GM23248 (cell line): ENCODE measurements at regions not wholly inside any gene's neighbourhood (a gene's known extent, or its start where the extent isn't known, plus 50 kb on each side); places are given as distances from the start of the nearest gene placed in this dataset.
A peak's percentile ranks its signal among the peaks of the same experiment; 100 is the strongest.

Experiments
- DNase-seq: peaks from one replicate; pipeline ENCODE4 v3.0.0-alpha.2; 2015
- H2AFZ ChIP-seq: fragments of 200-600 bp; sonication (generic); 2 replicates; pipeline ENCODE4 v1.6.1; 2016; ENCODE audit warnings: antibody characterized with exemption
- H3F3A ChIP-seq: fragments of 200-600 bp; sonication (generic); 2 replicates; pipeline ENCODE4 v1.6.1; 2016; ENCODE audit warnings: mild to moderate bottlenecking, antibody characterized with exemption, mixed run types; ENCODE audit not compliant: insufficient read depth
- H3K27ac ChIP-seq: fragments of 200-600 bp; sonication (generic); 2 replicates; pipeline ENCODE4 v1.5.1; 2016; ENCODE audit warnings: mild to moderate bottlenecking
- H3K27me3 ChIP-seq: fragments of 200-600 bp; sonication (generic); replicated peaks from 2 replicates; pipeline ENCODE4 v1.6.1; 2016; ENCODE audit warnings: mild to moderate bottlenecking; ENCODE audit not compliant: insufficient read depth
- H3K36me3 ChIP-seq: fragments of 200-600 bp; sonication (generic); 2 replicates; pipeline ENCODE4 v1.6.1; 2016; ENCODE audit warnings: low read depth, mild to moderate bottlenecking
- H3K4me1 ChIP-seq: fragments of 200-600 bp; sonication (generic); 2 replicates; pipeline ENCODE4 v1.6.1; 2016; ENCODE audit warnings: mild to moderate bottlenecking; ENCODE audit not compliant: insufficient read depth
- H3K4me2 ChIP-seq: fragments of 200-600 bp; sonication (generic); one replicate; pipeline ENCODE4 v1.6.1; 2016; ENCODE audit warnings: mild to moderate bottlenecking; ENCODE audit not compliant: unreplicated experiment
- H3K4me3 ChIP-seq: fragments of 200-600 bp; sonication (generic); 2 replicates; pipeline ENCODE4 v1.5.1; 2016; ENCODE audit warnings: mild to moderate bottlenecking
- H3K79me2 ChIP-seq: fragments of 200-600 bp; sonication (generic); 2 replicates; pipeline ENCODE4 v1.6.1; 2016; ENCODE audit warnings: mild to moderate bottlenecking; ENCODE audit not compliant: insufficient read depth
- H3K9ac ChIP-seq: fragments of 200-600 bp; sonication (generic); 2 replicates; pipeline ENCODE4 v1.6.1; 2016; ENCODE audit warnings: mild to moderate bottlenecking
- H3K9me2 ChIP-seq: fragments of 200-600 bp; sonication (generic); 2 replicates; pipeline ENCODE4 v1.6.1; 2016; ENCODE audit warnings: mixed run types, mild to moderate bottlenecking, moderate library complexity; ENCODE audit not compliant: insufficient read depth
- H3K9me3 ChIP-seq: fragments of 200-600 bp; sonication (generic); one replicate; pipeline ENCODE4 v1.6.1; 2017; ENCODE audit warnings: low read depth
- H4K20me1 ChIP-seq: fragments of 200-600 bp; sonication (generic); 2 replicates; pipeline ENCODE4 v1.6.0; 2016; ENCODE audit not compliant: insufficient read depth
- EZH2 ChIP-seq: fragments of 200-600 bp; sonication (generic); IDR thresholded peaks from 2 replicates; pipeline ENCODE4 v1.6.1; 2018; ENCODE audit warnings: antibody characterized with exemption, mild to moderate bottlenecking; ENCODE audit not compliant: insufficient read depth, poor library complexity, severe bottlenecking
- EZH2phosphoT487 ChIP-seq: fragments of 200-600 bp; sonication (generic); IDR thresholded peaks from 2 replicates; pipeline ENCODE4 v1.6.1; 2018; ENCODE audit warnings: antibody characterized with exemption, moderate library complexity, mild to moderate bottlenecking, low read depth; ENCODE audit not compliant: insufficient read depth
- WGBS, 2 experiments: methylation state at CpG; one replicate each; pipeline ENCODE4 v1.1.6; 2015 to 2017; ENCODE audit warnings: low lambda C conversion rate in 2 of 2, low coverage in 1 of 2; ENCODE audit errors: missing lambda C conversion rate in 2 of 2; 5-methylcytosine and 5-hydroxymethylcytosine counted together
- in situ Hi-C: fragments of 300-500 bp; cut with MboI; formaldehyde crosslinking; loops from 2 replicates; pipeline ENCODE4 v1.15.0; 2020

DNA sequence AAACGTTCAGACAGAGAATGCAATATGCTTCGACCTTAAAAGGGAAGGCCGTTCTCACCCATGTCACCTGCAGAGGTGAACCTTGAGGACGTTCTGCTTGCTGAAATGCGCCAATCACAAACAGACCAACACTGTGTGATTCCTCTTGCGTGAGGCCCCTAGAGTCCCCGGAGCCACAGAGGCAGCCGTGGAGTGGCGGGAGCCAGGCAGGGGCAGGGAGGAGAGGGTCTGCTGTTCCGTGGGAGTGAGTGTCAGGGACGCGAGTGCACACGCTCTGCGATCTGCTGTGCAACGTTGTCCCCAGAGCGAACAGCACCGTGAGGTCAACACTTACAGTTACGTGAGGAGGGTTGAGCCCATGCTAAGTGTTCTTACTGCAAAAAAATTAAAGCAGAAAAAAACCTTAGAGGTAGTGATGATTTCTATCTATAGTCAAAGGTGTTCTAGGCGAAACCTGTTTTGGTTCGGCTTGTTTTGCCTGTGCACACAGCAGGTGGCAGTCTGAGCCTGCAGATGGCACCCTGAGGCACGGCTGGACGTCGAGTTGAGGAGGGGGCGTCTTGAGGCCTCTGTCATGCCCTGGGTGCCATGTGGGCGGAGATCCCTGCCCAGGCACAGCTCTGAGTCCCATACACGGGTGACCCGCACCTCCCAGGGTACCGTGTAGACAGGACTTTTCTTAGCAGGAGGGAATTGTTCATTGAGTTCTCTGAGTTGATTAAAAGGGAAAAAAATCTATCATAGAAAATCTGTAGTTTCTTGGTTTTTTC is 71.7 kb upstream of the FRMD1 start:
- 63% methylated on average over 28 of the region's 28 CpGs for WGBS, 2 experiments
- Histone ChIP-seq H3F3A (no peaks in the 10 kb centered on the region; the same call in 1 of the 2 replicates), H3K4me2 (no peak overlapping the region), H3K27ac (no peak overlapping the region), H2AFZ (no peak overlapping the region), H3K9ac (no peak overlapping the region), H3K9me2 (no peaks in the 10 kb centered on the region), H4K20me1 (no peaks in the 10 kb centered on the region), H3K4me3 (no peak overlapping the region), H3K36me3 (no peaks in the 10 kb centered on the region), H3K4me1 (peaks cover 7% of the 10 kb centered on the region), H3K27me3 (peaks cover 11% of the 10 kb centered on the region), H3K79me2 (no peaks in the 10 kb centered on the region), H3K9me3 (no peaks in the 10 kb centered on the region)
- no peak for TF ChIP-seq EZH2phosphoT487
- in situ Hi-C loops = no loop called here
- peak; percentile 13 for DNase-seq

GRCh38 chr6:168149015-168149414 is 70.0 kb upstream of the FRMD1 start:
- no peaks in the 10 kb centered on the region for H3K36me3 ChIP-seq
- no peak for DNase-seq
- no peaks in the 10 kb centered on the region for H3K9me3 ChIP-seq
- in situ Hi-C loops = no loop called here
- no peak overlapping the region for H3K4me3 ChIP-seq
- WGBS, 2 experiments = 51 to 54% methylated on average over 14 of the region's 14 CpGs
- no peak overlapping the region for H3K9ac ChIP-seq
- H3K4me2 ChIP-seq = no peak overlapping the region
- no peaks in the 10 kb centered on the region for H3F3A ChIP-seq
- no peaks in the 10 kb centered on the region for H3K4me1 ChIP-seq
- peaks cover 11% of the 10 kb centered on the region for H3K27me3 ChIP-seq
- H4K20me1 ChIP-seq = no peaks in the 10 kb centered on the region
- TF ChIP-seq EZH2phosphoT487 (no peak), EZH2 (no peak)
- no peaks in the 10 kb centered on the region for H3K9me2 ChIP-seq
- no peak overlapping the region for H2AFZ ChIP-seq
- H3K79me2 ChIP-seq = no peaks in the 10 kb centered on the region
- H3K27ac ChIP-seq = no peak overlapping the region

GRCh38 chr6:168148231-168148849 is 69.3 kb upstream of the FRMD1 start:
- Histone ChIP-seq H3K4me3 (no peak overlapping the region), H3K9ac (no peak overlapping the region), H2AFZ (no peak overlapping the region), H3K4me1 (no peaks in the 10 kb centered on the region), H3K9me3 (no peaks in the 10 kb centered on the region), H3K79me2 (no peaks in the 10 kb centered on the region), H3K36me3 (no peaks in the 10 kb centered on the region), H3K27me3 (peaks cover 11% of the 10 kb centered on the region), H3F3A (no peaks in the 10 kb centered on the region), H3K27ac (no peak overlapping the region), H3K9me2 (no peaks in the 10 kb centered on the region), H3K4me2 (no peak overlapping the region), H4K20me1 (no peaks in the 10 kb centered on the region)
- no peak for DNase-seq
- WGBS, 2 experiments = 59 to 62% methylated on average over 14 of the region's 14 CpGs
- TF ChIP-seq EZH2 (no peak), EZH2phosphoT487 (no peak)
- in situ Hi-C loops = no loop called here

DNA sequence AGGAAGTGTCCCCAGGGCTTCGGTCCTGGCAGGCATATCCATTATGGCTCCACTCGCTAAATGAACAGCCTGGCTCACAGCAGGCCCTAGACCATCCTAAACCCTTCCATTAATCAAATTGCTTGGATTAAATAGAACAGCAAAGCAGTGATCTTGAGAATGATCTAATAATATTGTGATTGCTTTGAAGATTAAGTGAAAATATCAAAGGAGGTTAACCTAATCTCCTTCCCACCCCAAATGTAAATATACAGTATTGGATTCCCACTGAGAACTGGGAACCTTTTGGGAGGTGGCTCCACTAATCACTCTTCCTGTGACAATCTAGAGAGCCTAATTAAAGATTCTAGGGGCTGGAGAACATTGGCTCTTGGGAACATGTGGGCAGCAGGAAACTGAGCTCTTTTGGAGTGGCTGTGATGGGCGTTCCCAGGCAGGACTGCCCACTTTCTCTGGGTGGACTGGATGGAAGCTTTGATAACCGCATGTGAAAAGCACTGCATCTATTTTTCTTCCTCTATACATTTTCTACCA is 68.3 kb upstream of the FRMD1 start:
- 46 to 69% methylated on average over 4 of the region's 4 CpGs for WGBS, 2 experiments
- no peaks in the 10 kb centered on the region for H3K9me2 ChIP-seq
- H3F3A ChIP-seq = no peaks in the 10 kb centered on the region
- H3K79me2 ChIP-seq = no peaks in the 10 kb centered on the region
- H3K27me3 ChIP-seq = peaks cover 11% of the 10 kb centered on the region
- in situ Hi-C loops = no loop called here
- DNase-seq = no peak
- no peak overlapping the region for H3K27ac ChIP-seq
- H3K9me3 ChIP-seq = no peaks in the 10 kb centered on the region
- TF ChIP-seq EZH2 (no peak), EZH2phosphoT487 (no peak)
- H2AFZ ChIP-seq = no peak overlapping the region
- H3K36me3 ChIP-seq = no peaks in the 10 kb centered on the region
- no peak overlapping the region for H3K4me2 ChIP-seq
- no peak overlapping the region for H3K4me3 ChIP-seq
- no peaks in the 10 kb centered on the region for H4K20me1 ChIP-seq
- H3K9ac ChIP-seq = no peak overlapping the region
- H3K4me1 ChIP-seq = no peaks in the 10 kb centered on the region
